ENCODE measurements at regions not wholly inside any gene's neighbourhood (a gene's known extent, or its start where the extent isn't known, plus 50 kb on each side); places are given as distances from the start of the nearest gene placed in this dataset.

DNA sequence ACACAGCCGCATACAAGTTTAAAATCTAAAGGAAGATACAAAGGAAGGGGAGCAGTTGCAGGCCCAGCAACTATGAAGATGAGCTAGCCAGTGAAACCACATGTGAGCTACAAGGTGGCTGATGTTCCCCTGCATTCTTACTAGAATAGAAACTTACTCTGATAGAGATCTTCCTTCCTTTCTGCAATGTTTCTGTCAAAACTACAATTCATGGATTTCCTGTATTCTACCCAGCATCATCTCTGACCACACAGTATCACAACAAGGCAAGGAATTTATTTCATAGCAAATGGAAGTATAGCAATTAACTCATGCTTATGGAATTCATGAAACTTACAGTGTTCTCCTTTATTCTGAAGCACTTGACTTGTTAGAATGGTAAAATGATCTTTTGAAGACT lies 68.7 kb upstream of the AASS start:
- no peak overlapping the region for H2BK12ac ChIP-seq (ENCODE audit: low read depth, low read length)
- ChIA-PET POLR2A (ENCODE audit: partially characterized antibody) (no interaction called here), CTCF (ENCODE audit: partially characterized antibody) (interaction anchor here (0.7 to 1.7 kb wide), 5 partner anchors 11 to 315 kb away, joined by 3 to 6 read pairs (median 5); no protein-coding TSS in a partner anchor)
- no peak overlapping the region for H4K91ac ChIP-seq (replicated peaks; ENCODE audit: insufficient read length, low read length)
- no peak overlapping the region for H2AK5ac ChIP-seq (ENCODE audit: low read depth, low read length)
- DNase-seq (ENCODE audit: low read depth in 1 of 2, low spot score in 2 of 2), result no peak
- no peak overlapping the region for H2AFZ ChIP-seq (ENCODE audit: low read length)
- TF ChIP-seq, protein P1, sequence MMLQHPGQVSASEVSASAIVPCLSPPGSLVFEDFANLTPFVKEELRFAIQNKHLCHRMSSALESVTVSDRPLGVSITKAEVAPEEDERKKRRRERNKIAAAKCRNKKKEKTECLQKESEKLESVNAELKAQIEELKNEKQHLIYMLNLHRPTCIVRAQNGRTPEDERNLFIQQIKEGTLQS (IDR thresholded peaks at IDR 0.05; ENCODE audit: insufficient read depth, low read depth, low read length), result no peak
- no peak for TF ChIP-seq SP1 (IDR thresholded peaks at IDR 0.05; ENCODE audit: low read depth, low read length)
- TF ChIP-seq TEAD4 (IDR thresholded peaks at IDR 0.05; ENCODE audit: low read depth, low read length), result no peak
- no peak for TF ChIP-seq SRF (IDR thresholded peaks at IDR 0.05; ENCODE audit: low read depth, low read length)
- no peak for TF ChIP-seq TAF1 (IDR thresholded peaks at IDR 0.05; ENCODE audit: low read depth, low read length)
- no peak for TF ChIP-seq SP2 (IDR thresholded peaks at IDR 0.05; ENCODE audit: low read length)
- TF ChIP-seq TCF12 (IDR thresholded peaks at IDR 0.05; ENCODE audit: low read depth, low read length), result no peak
- H3K23ac ChIP-seq (ENCODE audit: insufficient read length), result no peak overlapping the region
- H3K27ac ChIP-seq (ENCODE audit: low read depth, low read length), result no peak overlapping the region
- no peak for FAIRE-seq
- no peak overlapping the region for H2BK120ac ChIP-seq (replicated peaks; ENCODE audit: low read depth, low read length)
- H3K56ac ChIP-seq (replicated peaks; ENCODE audit: insufficient read length, low read depth, low read length), result no peak overlapping the region
- no peak overlapping the region for H3K4me3 ChIP-seq (ENCODE audit: extremely low read depth in 1 of 4, insufficient read depth in 2 of 4, low read depth in 3 of 4, low read length in 4 of 4)
- no peak overlapping the region for H2BK5ac ChIP-seq (ENCODE audit: low read depth, low read length)
- H3K4me1 ChIP-seq (replicated peaks in 1 of 4; ENCODE audit: control insufficient read depth in 3 of 4, insufficient read depth in 4 of 4, low read length in 3 of 4), result no peaks in the 10 kb centered on the region
- 91% methylated on average over 1 of the region's 1 CpG; no CpG with 5 or more reads in 1 of the 2 experiments for WGBS, 2 experiments (ENCODE audit: extremely low coverage in 1 of 2, insufficient coverage in 1 of 2, insufficient read length in 1 of 2, insufficient replicate concordance in 2 of 2, low coverage in 1 of 2, low lambda C conversion rate in 2 of 2, missing lambda C conversion rate in 1 of 2)
- no peak overlapping the region for H3K9ac ChIP-seq (replicated peaks in 1 of 4; ENCODE audit: extremely low read depth in 1 of 4, low read depth in 3 of 4, low read length in 3 of 4)
- no peak overlapping the region for H3K4ac ChIP-seq (replicated peaks; ENCODE audit: insufficient read length, low read depth, low read length)
- no peaks in the 10 kb centered on the region for H3K36me3 ChIP-seq (ENCODE audit: control insufficient read depth in 2 of 4, insufficient read depth in 4 of 4, low read length in 3 of 4)
- H2BK20ac ChIP-seq (ENCODE audit: low read length), result no peak overlapping the region
- no peak overlapping the region for H2BK15ac ChIP-seq (ENCODE audit: low read length)
- no peaks in the 10 kb centered on the region for H3K27me3 ChIP-seq (replicated peaks in 1 of 4; ENCODE audit: control insufficient read depth in 3 of 4, extremely low read depth in 1 of 4, insufficient read depth in 3 of 4, low read length in 3 of 4)
- no peak overlapping the region for H3K4me2 ChIP-seq (ENCODE audit: insufficient read depth in 1 of 2, low read depth in 2 of 2, low read length in 2 of 2)
- no peaks in the 10 kb centered on the region; the same call in 1 of the 2 replicates for H3K23me2 ChIP-seq (ENCODE audit: low read depth, low read length)
- peaks cover under 1% of the 10 kb centered on the region in 2 experiments; a peak in 1 of 4 replicates for H3K9me3 ChIP-seq (ENCODE audit: insufficient read depth in 2 of 2, low read depth in 1 of 2, low read length in 1 of 2)
- H4K20me1 ChIP-seq (replicated peaks in 1 of 2; ENCODE audit: control insufficient read depth in 1 of 2, insufficient read depth in 2 of 2, low read length in 2 of 2), result no peaks in the 10 kb centered on the region
- H3K14ac ChIP-seq (ENCODE audit: insufficient read length), result no peak overlapping the region
- H3K18ac ChIP-seq (ENCODE audit: extremely low read depth, low read length), result no peak overlapping the region
- no peak overlapping the region for H4K8ac ChIP-seq (ENCODE audit: extremely low read depth, insufficient read depth, low read length)
- H4K5ac ChIP-seq (ENCODE audit: insufficient read length, low read depth, low read length), result no peak overlapping the region
- H3K79me2 ChIP-seq (ENCODE audit: control insufficient read depth in 1 of 2, insufficient read depth in 2 of 2, low read length in 2 of 2), result no peaks in the 10 kb centered on the region
- no peaks in the 10 kb centered on the region for H3K79me1 ChIP-seq (ENCODE audit: low read depth, low read length)
